HEK293T (cell line): ENCODE measurements at regions not wholly inside any gene's neighbourhood (a gene's known extent, or its start where the extent isn't known, plus 50 kb on each side); places are given as distances from the start of the nearest gene placed in this dataset.

Experiments used
- BHLHE40 ChIP-seq: fragments of 450-650 bp; IDR thresholded peaks from 2 replicates; pipeline ENCODE4 v1.6.1; 2016; ENCODE audit warnings: mild to moderate bottlenecking, moderate library complexity, borderline replicate concordance
- ELF4 ChIP-seq: fragments of 450-650 bp; IDR thresholded peaks from 2 replicates; pipeline ENCODE4 v1.6.1; 2017; ENCODE audit warnings: antibody characterized with exemption
- FOXK2 ChIP-seq: fragments of 450-650 bp; IDR thresholded peaks from 2 replicates; pipeline ENCODE4 v1.6.1; 2016; ENCODE audit warnings: mild to moderate bottlenecking
- FOXM1 ChIP-seq: fragments of 450-650 bp; IDR thresholded peaks from 2 replicates; pipeline ENCODE4 v1.6.1; 2017; ENCODE audit warnings: mild to moderate bottlenecking, borderline replicate concordance
- L3MBTL2 ChIP-seq: fragments of 450-650 bp; conservative IDR thresholded peaks from 2 replicates; pipeline ENCODE4 v1.6.1; 2016; ENCODE audit warnings: mild to moderate bottlenecking
- SP1 ChIP-seq: fragments of 450-650 bp; IDR thresholded peaks from 2 replicates; pipeline ENCODE4 v1.6.1; 2017
- SUZ12 ChIP-seq: fragments of 450-650 bp; IDR thresholded peaks from 2 replicates; pipeline ENCODE4 v1.6.1; 2016; ENCODE audit warnings: mild to moderate bottlenecking
- TF ChIP-seq, protein P1 (sequence below): fragments of 450-650 bp; IDR thresholded peaks from 2 replicates; pipeline ENCODE4 v1.6.1; 2016

GRCh38 chr6:92826633-92827032 lies 592.7 kb downstream of the EPHA7 start:
- TF ChIP-seq, protein P1, sequence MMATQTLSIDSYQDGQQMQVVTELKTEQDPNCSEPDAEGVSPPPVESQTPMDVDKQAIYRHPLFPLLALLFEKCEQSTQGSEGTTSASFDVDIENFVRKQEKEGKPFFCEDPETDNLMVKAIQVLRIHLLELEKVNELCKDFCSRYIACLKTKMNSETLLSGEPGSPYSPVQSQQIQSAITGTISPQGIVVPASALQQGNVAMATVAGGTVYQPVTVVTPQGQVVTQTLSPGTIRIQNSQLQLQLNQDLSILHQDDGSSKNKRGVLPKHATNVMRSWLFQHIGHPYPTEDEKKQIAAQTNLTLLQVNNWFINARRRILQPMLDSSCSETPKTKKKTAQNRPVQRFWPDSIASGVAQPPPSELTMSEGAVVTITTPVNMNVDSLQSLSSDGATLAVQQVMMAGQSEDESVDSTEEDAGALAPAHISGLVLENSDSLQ, result no peak
- TF ChIP-seq SP1 (no peak), FOXK2 (no peak), L3MBTL2 (no peak), FOXM1 (no peak), BHLHE40 (no peak), ELF4 (no peak), SUZ12 (no peak)
